ENCODE measurements at regions not wholly inside any gene's neighbourhood (a gene's known extent, or its start where the extent isn't known, plus 50 kb on each side); places are given as distances from the start of the nearest gene placed in this dataset.

- Histone ChIP-seq H3K4me3 (ENCODE audit: low read length) (no peak overlapping the region), H3K27ac (ENCODE audit: low read depth, low read length) (peak overlapping the region; percentile 61), H3K9me3 (ENCODE audit: control insufficient read depth, low read length) (no peaks in the 10 kb centered on the region), H3K27me3 (ENCODE audit: control insufficient read depth, insufficient read depth, low read length, poor library complexity, severe bottlenecking) (peaks cover 30% of the 10 kb centered on the region), H3K4me1 (ENCODE audit: control insufficient read depth, insufficient read depth, low read length) (peaks cover 13% of the 10 kb centered on the region), H3K9ac (ENCODE audit: extremely low read depth, low read length, poor library complexity, severe bottlenecking) (no peak overlapping the region), H3K36me3 (ENCODE audit: control insufficient read depth, insufficient read depth, low read length) (no peaks in the 10 kb centered on the region)
- Mint-ChIP-seq H3K9me3 (no peaks in the 10 kb centered on the region), H3K4me1 (peaks cover 12% of the 10 kb centered on the region), H3K27me3 (ENCODE audit: insufficient read depth) (peaks cover 44% of the 10 kb centered on the region), H3K36me3 (ENCODE audit: low read depth) (no peaks in the 10 kb centered on the region), H3K4me3 (no peak overlapping the region), H3K27ac (no peak overlapping the region)
- 60 to 87% methylated on average over 9 to 12 of the region's 12 CpGs for WGBS, 2 experiments (ENCODE audit: insufficient coverage in 1 of 2, insufficient read length in 1 of 2)
- DNase-seq = no peak
- TF ChIP-seq CTCF (conservative IDR thresholded peaks at IDR 0.05) = no peak
Observed at GRCh38 chr9:16152276-16153101, 599.6 kb downstream of the CCDC171 start.

- Mint-ChIP-seq H3K9me3 (no peaks in the 10 kb centered on the region), H3K36me3 (ENCODE audit: low read depth) (no peaks in the 10 kb centered on the region), H3K27ac (no peak overlapping the region), H3K27me3 (ENCODE audit: insufficient read depth) (peaks cover 44% of the 10 kb centered on the region), H3K4me1 (peaks cover 12% of the 10 kb centered on the region), H3K4me3 (no peak overlapping the region)
- H3K4me1 ChIP-seq (ENCODE audit: control insufficient read depth, insufficient read depth, low read length) = peaks cover 13% of the 10 kb centered on the region
- peak overlapping the region; percentile 61 for H3K27ac ChIP-seq (ENCODE audit: low read depth, low read length)
- 94 to 96% methylated on average over 6 to 11 of the region's 11 CpGs for WGBS, 2 experiments (ENCODE audit: insufficient coverage in 1 of 2, insufficient read length in 1 of 2)
- no peaks in the 10 kb centered on the region for H3K36me3 ChIP-seq (ENCODE audit: control insufficient read depth, insufficient read depth, low read length)
- no peak overlapping the region for H3K4me3 ChIP-seq (ENCODE audit: low read length)
- peaks cover 30% of the 10 kb centered on the region for H3K27me3 ChIP-seq (ENCODE audit: control insufficient read depth, insufficient read depth, low read length, poor library complexity, severe bottlenecking)
- DNase-seq = no peak
- no peak for TF ChIP-seq CTCF (conservative IDR thresholded peaks at IDR 0.05)
- no peak overlapping the region for H3K9ac ChIP-seq (ENCODE audit: extremely low read depth, low read length, poor library complexity, severe bottlenecking)
- H3K9me3 ChIP-seq (ENCODE audit: control insufficient read depth, low read length) = no peaks in the 10 kb centered on the region
Observed at GRCh38 chr9:16153221-16153620, 600.4 kb downstream of the CCDC171 start.

GRCh38 chr9:16153741-16154140 lies 600.9 kb downstream of the CCDC171 start:
- Histone ChIP-seq H3K27me3 (ENCODE audit: control insufficient read depth, insufficient read depth, low read length, poor library complexity, severe bottlenecking) (peaks cover 30% of the 10 kb centered on the region), H3K4me3 (ENCODE audit: low read length) (no peak overlapping the region), H3K9me3 (ENCODE audit: control insufficient read depth, low read length) (no peaks in the 10 kb centered on the region), H3K27ac (ENCODE audit: low read depth, low read length) (no peak overlapping the region), H3K36me3 (ENCODE audit: control insufficient read depth, insufficient read depth, low read length) (no peaks in the 10 kb centered on the region), H3K9ac (ENCODE audit: extremely low read depth, low read length, poor library complexity, severe bottlenecking) (no peak overlapping the region), H3K4me1 (ENCODE audit: control insufficient read depth, insufficient read depth, low read length) (peaks cover 13% of the 10 kb centered on the region)
- TF ChIP-seq CTCF (conservative IDR thresholded peaks at IDR 0.05) = no peak
- Mint-ChIP-seq H3K4me3 (no peak overlapping the region), H3K27ac (no peak overlapping the region), H3K36me3 (ENCODE audit: low read depth) (no peaks in the 10 kb centered on the region), H3K4me1 (peaks cover 12% of the 10 kb centered on the region), H3K27me3 (ENCODE audit: insufficient read depth) (peaks cover 44% of the 10 kb centered on the region), H3K9me3 (no peaks in the 10 kb centered on the region)
- 94 to 100% methylated on average over 2 of the region's 2 CpGs for WGBS, 2 experiments (ENCODE audit: insufficient coverage in 1 of 2, insufficient read length in 1 of 2)
- no peak for DNase-seq
